ENCODE measurements at regions not wholly inside any gene's neighbourhood (a gene's known extent, or its start where the extent isn't known, plus 50 kb on each side); places are given as distances from the start of the nearest gene placed in this dataset.
"Not testable (repeated sequence)": the region's sequence is repeated elsewhere in the genome, so short reads cannot be mapped to it uniquely, and the experiment has no call there.

DNA sequence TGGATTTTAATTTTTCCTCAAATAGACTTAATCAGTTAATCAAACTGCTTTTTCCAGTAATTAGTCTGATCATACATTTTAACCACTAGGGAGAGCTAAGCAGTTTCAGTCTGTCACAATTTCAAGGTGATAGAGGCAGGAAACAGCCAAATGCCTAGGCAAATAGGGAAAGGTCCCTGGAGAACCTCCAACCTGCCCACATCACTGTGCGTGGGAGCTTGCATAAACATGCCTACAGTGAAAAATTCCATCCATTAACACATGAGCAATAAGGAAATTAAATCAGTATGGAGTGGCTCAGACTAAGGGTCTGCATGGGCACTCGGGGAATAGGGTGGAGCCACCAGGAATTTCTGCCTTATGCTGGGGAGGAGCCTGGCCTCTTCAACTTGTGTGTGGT lies 74.6 kb downstream of the AASDHPPT start:
- DNase-seq: no peak

DNA sequence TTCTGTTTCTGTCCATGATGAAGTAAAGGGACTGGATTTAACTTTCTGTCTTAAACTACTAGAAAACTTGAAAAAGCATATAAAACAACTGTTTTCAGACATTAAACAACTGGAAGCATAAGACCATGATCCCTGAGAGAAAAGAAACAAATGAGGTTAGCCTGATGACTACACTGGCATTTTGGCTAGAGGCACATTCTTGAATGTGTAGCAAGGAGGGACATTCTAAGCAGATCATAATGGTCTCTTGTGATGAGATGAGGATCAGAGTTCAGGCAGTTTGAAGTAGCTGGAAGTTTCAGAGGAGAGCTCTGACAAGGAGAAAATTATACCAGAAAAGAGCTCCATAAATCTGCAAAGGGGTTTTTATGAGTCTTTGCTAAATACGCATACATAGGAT lies 75.4 kb downstream of the AASDHPPT start:
- DNase-seq: no peak

DNA sequence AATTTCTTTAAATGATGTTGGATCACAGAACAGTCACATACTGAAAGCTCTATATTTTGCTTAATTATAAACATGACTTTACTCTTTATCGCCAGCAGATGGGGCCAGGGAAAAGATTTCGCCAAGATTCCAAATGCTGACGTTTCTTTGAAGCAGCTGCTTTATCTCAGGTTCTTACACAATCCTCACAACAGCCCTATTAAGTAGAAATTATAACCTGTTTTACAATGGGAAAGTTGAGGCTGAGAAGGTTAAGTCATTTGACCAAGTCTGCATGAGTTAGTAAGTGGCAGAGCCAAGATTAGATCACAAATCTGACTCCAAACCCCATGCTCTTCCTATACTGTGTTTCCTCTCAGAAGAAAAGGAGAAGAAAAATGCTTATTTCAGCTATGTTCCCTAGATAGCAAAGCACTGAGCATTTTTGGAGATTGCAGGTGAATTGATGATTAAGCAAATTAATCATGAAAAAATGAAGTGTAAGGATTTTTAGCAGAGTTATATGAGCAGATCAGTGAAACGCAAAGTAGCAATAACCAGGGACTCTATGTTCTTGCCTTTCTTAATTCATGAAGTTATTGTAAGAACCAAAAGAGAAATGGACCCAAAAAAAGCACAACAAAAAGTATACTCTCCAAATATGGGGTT lies 79.0 kb downstream of the AASDHPPT start:
- DNase-seq: peak; percentile 6

DNA sequence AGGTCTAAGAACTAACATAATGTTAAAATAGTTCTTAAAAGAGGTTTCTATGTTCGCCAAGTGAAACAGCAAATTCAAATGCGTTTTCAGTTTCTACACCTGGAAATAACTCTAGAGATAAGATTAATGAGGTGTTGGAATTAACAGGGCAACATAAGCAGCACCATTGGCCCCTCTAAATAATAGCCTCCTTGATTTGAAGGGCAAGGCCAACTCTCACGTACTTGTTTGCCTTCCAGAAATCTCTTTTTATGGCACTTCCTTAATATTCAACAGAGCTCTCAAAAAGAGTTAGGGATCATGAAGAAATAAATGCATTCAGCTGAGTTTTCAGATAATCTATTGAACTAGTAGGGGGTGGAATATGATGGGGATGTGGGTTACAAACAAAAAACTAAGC lies 80.9 kb downstream of the AASDHPPT start:
- no peak for DNase-seq

DNA sequence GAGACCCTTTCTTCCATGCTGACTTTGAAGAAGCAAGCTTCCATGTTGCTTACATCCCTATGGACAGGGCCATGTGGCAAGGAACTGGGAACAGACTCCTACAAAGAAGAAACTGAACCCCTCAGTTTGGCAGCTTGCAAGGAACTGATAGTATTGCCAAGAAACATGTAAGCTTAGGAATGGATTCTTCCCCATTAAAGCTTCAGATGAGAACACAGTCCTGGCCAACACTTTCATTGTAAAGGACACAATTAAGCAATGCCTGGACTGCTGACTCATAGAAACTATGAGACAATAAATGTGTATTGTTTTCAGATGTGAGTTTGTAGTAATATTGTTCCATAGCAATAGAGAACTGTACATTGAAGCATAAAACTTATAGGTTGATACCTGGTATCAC lies 82.4 kb downstream of the AASDHPPT start:
- no peak for DNase-seq

DNA sequence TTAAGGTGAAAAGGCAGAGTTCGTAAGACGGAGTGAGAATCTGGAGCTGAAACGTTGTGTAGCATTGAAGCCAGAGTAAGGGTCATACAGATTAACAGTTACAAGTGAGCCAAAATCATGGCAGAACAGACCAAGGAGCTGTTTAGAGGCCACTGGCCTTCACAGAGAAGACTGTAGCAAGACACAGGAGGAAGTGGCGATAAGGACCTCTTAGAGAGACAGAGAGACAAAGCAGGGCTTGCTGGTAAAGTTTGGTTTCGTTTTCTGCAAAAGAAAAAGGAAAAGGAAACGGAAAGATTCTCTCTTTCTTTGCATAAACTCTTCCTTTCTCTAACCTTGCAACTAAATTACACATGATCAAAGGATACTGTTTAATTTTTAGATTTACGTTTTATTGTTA lies 83.0 kb downstream of the AASDHPPT start:
- DNase-seq: no peak

DNA sequence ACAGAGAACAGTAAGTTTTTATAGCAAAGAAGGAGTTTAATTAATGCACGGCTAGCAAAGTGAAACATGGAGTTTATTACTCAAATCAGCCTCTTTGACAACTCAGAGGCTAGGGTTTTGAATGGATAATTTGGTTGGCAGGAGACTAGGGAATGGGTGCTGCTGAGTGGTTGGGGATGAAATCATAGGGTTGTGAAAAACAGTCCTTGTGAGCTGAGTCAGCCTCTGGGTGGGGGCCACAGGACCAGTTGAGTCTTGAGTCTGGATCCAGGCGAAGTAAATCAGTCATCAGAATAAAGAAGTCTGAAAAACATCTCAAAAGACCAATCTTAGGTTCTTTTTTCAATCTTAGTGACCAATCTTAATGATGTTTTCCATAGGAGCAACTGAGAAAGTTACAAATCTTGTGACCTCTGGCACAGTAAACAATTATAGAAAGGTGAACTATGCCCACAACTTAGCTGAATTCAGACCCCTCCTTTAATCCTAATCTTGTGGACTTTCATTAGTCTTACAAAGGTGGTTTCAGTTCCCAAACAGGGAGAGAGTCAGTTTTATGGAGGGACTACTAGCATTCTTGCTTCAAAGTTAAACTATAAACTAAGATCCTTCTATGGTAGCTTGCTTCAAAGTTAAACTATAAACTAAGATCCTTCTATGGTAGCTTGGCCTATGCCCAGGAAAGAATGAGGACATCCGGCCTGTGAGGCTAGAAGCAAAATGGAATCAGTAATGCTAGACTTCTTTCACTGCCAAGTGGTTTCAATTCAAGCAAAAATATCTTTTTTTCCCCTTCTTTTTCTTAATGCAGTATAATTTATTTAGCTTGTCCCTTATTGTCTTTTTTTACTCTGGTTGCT lies 84.5 kb downstream of the AASDHPPT start:
- no peak for DNase-seq

DNA sequence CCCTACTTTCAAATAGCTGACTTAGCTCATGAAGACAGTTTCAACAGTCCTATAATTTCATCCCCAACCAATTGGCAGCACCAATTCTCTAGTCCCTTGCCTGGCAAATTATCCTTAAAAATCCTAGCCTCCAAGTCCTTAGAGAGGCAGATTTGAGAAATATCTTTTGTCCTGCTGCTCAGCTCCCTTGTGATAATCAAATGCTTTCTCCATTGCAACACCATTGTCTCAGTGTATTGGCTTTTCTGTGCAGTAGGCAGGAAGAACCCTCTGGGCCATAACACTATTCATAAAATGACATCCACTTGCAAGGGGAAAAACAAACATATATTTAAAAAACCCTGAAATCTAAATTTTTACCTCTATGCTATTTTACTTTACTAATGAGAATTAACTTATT lies 89.6 kb downstream of the AASDHPPT start:
- no peak for DNase-seq

DNA sequence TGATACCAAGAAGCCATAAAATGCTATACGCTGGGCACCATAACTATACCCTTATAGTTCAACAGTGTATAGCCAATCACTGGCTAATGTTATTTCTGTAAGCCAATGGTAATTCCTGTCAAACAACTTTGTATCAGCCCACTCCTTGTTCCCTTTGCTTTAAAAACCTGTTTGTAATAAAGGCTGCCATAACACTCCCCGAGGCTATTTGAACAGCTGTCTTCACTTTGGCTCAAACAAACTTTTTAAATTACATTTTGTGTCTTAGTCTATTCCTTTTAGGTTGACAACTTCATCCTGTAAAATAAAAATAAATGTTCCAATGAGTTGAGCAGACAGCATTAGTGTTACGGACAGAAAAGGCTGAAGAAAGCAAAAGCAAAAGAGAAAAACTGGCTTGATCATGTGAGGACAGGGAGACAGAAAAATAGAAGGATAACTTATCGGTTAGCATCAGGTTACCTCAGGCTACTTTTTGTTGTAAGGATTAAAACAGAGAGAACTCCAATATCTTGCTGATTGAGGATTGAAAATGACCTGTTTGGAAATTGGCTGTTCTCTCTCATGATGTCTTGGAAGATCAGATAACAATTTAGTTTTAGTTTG lies 95.0 kb downstream of the AASDHPPT start:
- DNase-seq: no peak

DNA sequence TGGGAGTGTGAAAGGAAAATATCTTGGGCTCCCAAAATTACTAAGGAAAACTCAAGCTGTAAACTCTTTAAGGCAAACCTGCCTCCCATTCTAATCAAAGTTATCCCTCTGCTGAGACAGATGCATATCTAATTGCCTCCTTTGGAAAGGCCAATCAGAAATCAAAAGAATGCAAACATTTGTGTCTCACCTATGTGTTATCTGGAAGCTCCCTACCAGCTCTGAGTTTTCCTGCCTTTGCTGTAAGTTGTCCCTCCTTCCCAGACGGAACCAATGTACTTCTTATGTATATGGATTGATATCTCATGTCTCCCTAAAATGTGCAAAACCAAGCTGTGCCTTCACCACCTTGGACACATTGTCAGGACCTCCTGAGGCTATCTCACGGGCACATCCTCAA lies 95.8 kb downstream of the AASDHPPT start:
- no peak for DNase-seq

DNA sequence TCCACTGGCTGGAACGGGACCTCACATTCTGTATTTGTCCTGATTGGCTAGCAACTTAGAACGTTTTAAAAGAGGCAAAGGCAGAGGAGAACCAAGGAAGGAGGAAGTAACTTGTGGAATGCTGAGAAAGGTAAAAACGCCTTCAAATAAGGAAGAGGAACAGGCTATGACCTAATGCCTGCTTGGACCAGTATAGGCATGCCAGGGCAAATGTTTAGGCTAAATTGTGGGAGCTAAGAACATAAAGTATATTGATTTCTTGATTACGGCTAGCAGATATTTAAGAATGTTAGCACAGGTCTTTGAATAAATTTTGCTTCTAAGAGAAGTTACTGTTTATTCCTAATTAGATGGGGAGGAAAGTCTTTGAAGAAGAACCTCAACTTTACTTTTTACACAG lies 96.5 kb downstream of the AASDHPPT start:
- DNase-seq: not testable (repeated sequence)

DNA sequence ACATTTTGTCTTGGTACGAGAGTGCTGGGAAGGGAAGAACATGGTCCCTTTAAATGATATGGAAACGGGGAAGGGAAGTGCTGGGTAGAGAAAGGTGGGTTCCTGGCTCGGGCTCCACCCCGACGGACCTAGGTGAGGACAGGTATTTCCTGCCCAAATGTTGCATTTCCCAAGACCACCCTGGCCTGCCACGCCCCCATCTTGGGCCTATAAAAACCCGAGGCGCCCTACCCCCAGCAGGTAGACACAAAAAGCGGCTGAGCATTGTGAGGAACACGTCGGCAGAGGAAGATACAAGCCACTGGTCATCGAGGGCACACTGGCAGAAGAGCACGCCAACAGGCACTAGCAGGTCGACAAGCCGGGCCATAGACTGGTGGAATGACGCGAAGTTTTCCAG lies 99.4 kb downstream of the AASDHPPT start:
- DNase-seq: no peak

DNA sequence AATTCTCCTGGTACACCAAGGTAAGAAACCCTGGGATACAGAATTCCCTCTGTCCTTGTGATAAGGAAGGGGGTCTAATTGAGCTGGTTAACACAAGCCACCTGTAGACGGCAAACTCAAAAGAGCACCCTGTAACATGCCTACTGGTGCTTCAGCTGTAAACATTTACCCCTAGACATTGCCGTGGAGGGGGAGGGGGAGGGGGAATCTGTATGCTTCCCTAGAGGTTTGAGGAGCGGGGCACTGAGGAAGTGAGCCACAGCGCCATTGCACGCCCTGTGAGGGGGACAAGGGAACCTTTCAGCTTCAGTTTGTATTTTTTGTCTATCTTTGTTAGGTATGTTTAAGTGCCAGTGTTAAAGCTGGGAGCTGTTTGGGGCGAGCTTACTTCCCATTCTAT lies 99.8 kb downstream of the AASDHPPT start:
- no peak for DNase-seq

DNA sequence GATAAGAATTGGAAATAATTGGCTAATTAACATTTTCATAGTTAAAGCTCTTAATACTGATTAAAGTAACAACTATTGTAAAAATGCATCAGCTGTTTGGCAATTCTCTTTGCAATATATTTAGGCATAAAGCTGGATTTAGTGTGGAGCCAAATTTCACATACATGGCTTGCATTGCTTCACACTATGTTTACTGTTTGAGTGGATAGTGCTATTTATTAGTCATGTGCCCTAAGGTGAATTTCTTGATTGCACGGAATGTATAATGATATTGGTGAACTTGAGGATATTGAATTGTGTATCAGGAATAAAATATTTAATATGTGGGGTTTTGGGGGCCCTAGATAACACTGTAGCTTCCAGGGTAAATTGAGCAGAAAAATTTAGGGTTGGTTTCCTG lies 100.9 kb downstream of the AASDHPPT start:
- no peak for DNase-seq

DNA sequence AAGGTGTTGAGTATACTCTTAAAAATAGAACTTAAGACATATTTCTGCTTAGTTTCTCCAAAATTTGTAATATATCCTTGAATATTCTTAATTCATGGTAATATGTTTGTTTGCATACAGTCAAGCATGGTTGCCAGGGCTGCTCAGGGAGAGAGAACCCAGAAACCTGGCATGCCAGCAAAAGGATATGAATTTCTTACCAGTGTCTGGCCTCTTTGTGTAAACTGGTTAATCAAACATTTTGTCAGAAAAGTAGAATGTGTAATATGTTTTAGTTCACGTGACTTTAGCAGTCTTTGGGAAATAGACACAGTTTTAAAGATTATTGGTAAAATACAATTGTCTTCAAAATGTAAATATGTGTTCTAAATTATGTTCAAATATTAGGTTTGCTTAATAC lies 101.6 kb downstream of the AASDHPPT start:
- DNase-seq: no peak

DNA sequence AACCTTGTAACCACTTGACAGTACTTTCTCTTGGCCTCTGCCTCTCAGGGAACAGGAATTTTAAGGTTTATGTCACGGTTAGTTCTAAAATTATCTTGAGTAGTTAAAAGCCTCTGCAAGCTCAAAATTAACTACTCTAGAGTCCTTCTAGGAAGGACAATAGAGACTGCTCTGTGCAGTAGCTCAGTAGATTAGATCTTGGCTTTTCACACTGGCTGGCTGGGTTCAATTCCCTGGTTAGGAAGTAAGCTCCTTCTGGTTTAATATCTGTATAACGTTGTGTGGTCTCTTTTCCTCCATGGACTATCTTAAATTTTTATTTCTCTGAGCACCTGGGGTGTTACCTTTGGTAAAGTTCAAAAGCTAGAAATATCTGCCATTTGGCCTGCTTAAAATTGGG lies 109.2 kb downstream of the AASDHPPT start:
- DNase-seq: no peak

DNA sequence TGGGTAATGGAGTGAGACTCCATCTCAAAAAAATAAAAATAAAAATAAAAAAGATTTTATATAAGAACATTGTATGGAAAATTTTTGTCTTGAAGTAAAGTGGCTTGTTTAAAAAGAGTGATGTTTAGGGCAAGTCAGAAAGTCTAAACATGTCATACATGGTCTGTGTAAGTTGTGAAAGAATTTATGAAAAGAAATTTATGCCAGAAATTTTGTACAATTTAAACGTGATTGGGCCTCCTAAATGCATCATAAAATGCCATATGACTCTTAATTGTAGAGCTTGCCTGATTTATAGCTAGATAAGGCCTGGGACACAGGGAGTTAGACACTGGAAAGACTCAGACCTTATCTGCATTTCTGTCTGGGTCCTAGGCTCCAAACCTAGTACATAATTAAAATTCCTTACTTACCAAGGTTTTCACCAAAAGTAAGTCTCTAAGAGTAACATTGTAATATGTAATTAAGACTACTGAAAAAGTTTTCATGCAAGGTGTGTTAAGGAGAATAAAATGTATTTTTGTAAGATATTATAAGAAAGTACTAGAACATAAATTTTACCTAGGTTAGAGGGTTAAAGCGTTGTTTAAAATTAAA lies 110.5 kb downstream of the AASDHPPT start:
- no peak for DNase-seq

DNA sequence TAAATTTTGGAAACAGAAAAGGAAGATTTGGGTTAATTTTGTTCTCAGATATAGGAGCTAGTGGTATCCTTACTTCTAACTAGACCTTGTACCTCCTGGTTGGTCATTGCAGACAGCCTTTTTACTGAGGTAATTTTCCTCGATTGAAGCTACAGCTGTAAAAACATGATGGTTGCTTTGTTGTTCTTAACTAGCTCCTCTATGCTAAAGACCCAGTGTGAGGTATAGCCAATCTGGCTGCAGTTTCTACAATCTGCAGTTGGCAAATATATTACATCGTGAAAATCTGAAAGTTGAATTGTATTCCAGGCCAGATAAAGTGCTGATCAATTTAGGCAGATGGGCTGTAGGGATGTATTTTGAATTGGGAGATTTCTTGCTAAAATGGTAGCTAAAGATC lies 116.5 kb downstream of the AASDHPPT start:
- DNase-seq: no peak

DNA sequence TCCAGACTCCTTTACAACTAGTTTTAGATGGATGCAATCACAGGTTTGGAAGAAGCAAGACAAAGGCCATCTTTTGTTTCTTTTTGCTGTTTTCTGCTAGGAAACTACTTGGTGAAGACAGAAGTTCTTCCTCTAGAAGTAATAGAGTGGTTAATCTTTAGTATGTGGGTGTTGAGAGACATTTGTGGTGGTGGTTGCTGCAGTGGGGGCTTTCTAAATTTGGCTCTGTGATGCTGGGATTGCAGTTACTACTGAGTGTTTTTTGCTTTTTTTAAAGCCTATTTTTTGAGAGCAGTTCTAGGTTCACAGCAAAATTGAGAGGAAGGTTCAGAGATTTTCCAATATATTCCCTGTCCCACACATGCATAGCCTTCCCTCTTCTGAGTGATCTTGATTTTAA lies 120.0 kb downstream of the AASDHPPT start:
- DNase-seq: no peak

DNA sequence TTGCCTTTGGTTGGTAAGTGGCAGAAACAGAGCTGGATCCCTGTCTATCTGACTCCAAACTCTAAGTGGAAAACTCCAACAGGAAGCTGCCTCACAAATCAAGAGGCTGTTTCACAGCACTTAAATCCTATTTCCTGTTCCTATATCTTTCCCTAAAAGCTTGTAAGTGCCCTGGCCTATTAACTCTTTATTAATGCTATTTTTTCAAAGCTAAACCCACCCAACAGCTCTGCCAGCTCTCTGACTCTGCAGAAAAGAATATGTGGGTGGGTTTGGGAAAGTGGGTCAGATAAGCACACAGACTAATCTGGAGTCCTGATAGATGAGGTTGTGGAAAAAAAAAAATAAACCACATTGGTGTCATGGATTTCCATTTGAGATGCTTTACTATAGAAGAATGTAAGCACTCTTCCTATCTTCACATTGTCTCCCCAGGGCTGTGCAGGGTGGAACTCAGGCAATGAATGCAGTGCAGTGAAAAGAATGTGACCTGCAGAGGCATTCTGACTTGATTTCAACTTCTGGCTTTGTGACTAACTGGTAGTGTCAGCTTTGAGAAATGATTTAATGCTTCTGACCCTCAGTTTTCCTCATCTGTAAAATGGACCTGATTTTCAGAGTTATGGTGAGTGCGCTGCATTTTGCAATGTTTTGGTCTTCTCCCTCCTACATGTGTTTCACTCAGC lies 125.6 kb downstream of the AASDHPPT start:
- no peak for DNase-seq

DNA sequence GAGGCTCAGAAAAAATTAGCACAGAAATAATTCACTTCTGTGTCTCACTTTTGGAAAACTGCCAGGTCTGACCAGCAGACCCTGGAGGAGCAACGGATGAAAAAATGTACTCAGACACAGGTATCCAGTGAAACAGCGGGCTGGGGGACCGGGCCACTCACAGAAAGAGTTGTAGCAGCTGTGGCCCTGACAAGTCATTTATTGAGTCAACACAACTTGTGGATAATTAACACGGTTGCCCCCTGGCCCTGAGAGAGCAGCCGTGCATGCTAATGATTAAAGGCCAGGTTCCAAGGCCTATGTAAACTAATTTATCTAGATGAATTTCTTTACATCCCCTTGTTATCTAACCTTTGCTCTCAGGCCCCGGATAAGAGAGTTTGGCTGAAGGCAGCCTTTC lies 131.3 kb downstream of the AASDHPPT start:
- no peak for DNase-seq

DNA sequence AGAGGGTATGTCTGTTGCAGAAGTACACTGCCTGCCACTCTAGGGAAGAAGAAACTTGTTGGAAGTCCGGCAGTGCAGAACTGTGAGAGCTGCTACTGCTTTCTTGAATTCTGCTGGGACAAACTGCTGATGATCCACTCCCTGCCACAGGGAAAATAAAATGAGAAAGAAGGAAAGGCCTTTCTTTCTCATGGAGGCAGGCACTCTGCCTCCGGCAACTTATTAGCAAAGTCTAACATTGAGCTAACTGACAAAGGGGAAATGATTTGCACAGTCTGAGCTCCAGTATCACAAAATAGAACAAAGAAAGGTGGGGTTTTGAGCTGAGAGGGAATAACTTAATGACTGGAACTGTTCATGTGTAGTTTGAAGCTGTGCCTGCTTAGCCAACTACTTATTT lies 134.6 kb downstream of the AASDHPPT start:
- DNase-seq: no peak

DNA sequence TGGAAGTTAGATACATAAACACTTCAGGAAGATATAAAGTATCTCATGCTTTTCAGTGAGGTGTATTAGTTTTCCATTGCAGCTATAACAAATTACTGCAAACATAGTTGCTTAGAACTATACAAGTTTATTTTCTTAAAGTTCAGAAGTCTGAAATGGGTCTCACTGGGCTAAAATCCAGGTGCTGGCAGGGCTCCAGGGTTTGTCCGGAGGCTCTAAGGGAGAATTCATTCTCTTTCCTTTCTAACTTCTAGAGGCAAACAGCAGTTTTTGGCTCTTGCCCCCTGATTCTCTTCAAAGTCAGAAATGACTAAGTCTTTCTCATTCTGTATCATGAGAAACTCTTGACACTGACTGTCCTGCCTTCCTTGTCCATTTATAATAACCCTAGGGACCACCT lies 138.8 kb downstream of the AASDHPPT start:
- DNase-seq: no peak

Measured in NCI-H1436 (cell line).